ENCODE measurements at regions not wholly inside any gene's neighbourhood (a gene's known extent, or its start where the extent isn't known, plus 50 kb on each side); places are given as distances from the start of the nearest gene placed in this dataset.

DNA sequence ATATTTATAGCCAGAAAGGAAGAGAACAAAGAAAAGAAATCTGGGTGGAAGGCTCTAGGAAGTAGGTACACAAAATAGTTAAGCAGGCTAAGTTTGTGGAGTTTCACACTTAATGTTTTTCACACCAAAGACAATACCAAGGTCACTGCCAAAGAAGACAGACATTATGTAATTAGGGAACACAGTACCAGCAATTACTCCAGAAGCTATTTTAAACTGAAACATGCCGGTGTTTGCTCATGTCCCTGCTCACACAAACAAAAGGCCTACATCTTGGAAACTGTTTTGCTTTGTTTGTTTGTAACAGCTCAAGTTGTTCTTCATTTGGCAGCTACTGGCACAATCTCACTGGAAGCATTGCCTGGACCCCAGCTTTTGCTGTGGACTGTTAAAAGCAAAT is 88.5 kb upstream of the DAB1 start:
- TF ChIP-seq, protein P1, sequence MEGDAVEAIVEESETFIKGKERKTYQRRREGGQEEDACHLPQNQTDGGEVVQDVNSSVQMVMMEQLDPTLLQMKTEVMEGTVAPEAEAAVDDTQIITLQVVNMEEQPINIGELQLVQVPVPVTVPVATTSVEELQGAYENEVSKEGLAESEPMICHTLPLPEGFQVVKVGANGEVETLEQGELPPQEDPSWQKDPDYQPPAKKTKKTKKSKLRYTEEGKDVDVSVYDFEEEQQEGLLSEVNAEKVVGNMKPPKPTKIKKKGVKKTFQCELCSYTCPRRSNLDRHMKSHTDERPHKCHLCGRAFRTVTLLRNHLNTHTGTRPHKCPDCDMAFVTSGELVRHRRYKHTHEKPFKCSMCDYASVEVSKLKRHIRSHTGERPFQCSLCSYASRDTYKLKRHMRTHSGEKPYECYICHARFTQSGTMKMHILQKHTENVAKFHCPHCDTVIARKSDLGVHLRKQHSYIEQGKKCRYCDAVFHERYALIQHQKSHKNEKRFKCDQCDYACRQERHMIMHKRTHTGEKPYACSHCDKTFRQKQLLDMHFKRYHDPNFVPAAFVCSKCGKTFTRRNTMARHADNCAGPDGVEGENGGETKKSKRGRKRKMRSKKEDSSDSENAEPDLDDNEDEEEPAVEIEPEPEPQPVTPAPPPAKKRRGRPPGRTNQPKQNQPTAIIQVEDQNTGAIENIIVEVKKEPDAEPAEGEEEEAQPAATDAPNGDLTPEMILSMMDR (IDR thresholded peaks at IDR 0.05), result no peak
- TF ChIP-seq POLR2A (IDR thresholded peaks at IDR 0.05), result no peak

Measured in body of pancreas (tissue), 4 donors.